Osteocyte (in vitro differentiated cells): ENCODE measurements at regions not wholly inside any gene's neighbourhood (a gene's known extent, or its start where the extent isn't known, plus 50 kb on each side); places are given as distances from the start of the nearest gene placed in this dataset.

Experiments
- DNase-seq: peaks from one replicate; pipeline ENCODE4 v3.0.0; 2021; ENCODE audit warnings: mixed read lengths; ENCODE audit not compliant: unreplicated experiment; ENCODE audit errors: extremely low spot score
- H3K27ac Mint-ChIP-seq: one replicate; pipeline ENCODE4 v1.8.0; 2021; ENCODE audit warnings: mild to moderate bottlenecking, mixed read lengths; ENCODE audit not compliant: unreplicated experiment
- H3K27me3 Mint-ChIP-seq: one replicate; pipeline ENCODE4 v1.8.0; 2021; ENCODE audit warnings: mixed read lengths; ENCODE audit not compliant: unreplicated experiment
- H3K36me3 Mint-ChIP-seq: one replicate; pipeline ENCODE4 v1.8.0; 2021; ENCODE audit warnings: mixed read lengths; ENCODE audit not compliant: unreplicated experiment
- H3K4me1 Mint-ChIP-seq: one replicate; pipeline ENCODE4 v1.8.0; 2021; ENCODE audit warnings: mixed read lengths; ENCODE audit not compliant: unreplicated experiment
- H3K4me3 Mint-ChIP-seq: one replicate; pipeline ENCODE4 v1.8.0; 2021; ENCODE audit warnings: mild to moderate bottlenecking, moderate library complexity, mixed read lengths; ENCODE audit not compliant: unreplicated experiment
- H3K9me3 Mint-ChIP-seq: one replicate; pipeline ENCODE4 v1.8.0; 2021; ENCODE audit warnings: mixed read lengths; ENCODE audit not compliant: unreplicated experiment
- CTCF ChIP-seq: fragments of 200-600 bp; sonication (generic); IDR thresholded peaks from 2 replicates; pipeline ENCODE4 v1.5.0; 2021; ENCODE audit warnings: antibody characterized with exemption, mild to moderate bottlenecking, moderate library complexity

- no peaks in the 10 kb centered on the region for H3K36me3 Mint-ChIP-seq
- peaks cover 8% of the 10 kb centered on the region for H3K4me1 Mint-ChIP-seq
- no peak overlapping the region for H3K4me3 Mint-ChIP-seq
- peaks cover 64% of the 10 kb centered on the region for H3K27me3 Mint-ChIP-seq
- no peak overlapping the region for H3K27ac Mint-ChIP-seq
- no peak for TF ChIP-seq CTCF
- H3K9me3 Mint-ChIP-seq = no peaks in the 10 kb centered on the region
- DNase-seq = no peak
Observed at GRCh38 chr3:193803288-193803687, 210.3 kb downstream of the OPA1 start.

DNA sequence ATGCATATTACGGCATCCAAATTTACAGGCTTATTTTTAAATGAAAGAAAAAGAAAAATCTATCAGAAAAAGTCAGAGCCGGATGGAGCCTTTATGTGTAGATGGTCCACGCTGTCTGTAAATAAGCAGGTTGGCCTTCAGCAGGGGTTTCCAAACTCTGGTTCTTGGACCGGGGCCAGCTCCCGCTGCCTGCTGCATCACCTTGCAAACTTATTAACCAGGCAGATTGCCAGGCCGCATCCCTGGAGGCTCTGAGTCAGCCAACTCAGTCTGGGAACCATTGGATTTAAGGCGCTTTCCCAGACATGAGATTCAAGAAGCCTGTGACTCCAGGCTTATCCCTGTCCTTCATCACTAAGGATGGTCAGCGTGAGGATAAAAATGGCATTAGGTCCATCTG lies 212.4 kb downstream of the OPA1 start:
- Mint-ChIP-seq H3K27me3 (peaks cover 66% of the 10 kb centered on the region), H3K4me1 (peaks cover 8% of the 10 kb centered on the region), H3K36me3 (no peaks in the 10 kb centered on the region), H3K9me3 (no peaks in the 10 kb centered on the region), H3K4me3 (no peak overlapping the region), H3K27ac (no peak overlapping the region)
- no peak for TF ChIP-seq CTCF
- DNase-seq = peak; percentile 90

DNA sequence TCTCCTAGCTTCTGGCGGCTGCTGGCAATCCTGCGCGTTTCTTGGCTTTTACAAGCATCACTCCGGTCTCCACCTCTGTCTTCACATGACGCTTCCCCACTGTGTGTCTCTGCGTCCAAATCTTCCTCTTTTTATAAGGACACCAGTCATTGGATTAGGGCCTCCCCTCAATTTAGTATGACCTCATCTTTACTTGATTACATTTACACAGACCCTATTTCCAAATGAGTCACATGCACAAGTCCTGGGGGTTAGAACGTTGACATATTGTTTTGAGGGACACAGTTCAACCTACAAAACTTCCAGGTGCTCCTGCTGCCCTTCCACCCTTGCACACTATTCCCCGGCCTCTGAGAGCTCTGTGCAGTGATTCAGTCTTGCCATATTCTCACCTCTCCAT lies 215.3 kb downstream of the OPA1 start:
- H3K4me1 Mint-ChIP-seq = peaks cover 8% of the 10 kb centered on the region
- H3K9me3 Mint-ChIP-seq = no peaks in the 10 kb centered on the region
- TF ChIP-seq CTCF = no peak
- peaks cover 75% of the 10 kb centered on the region for H3K27me3 Mint-ChIP-seq
- DNase-seq = no peak
- H3K36me3 Mint-ChIP-seq = no peaks in the 10 kb centered on the region
- H3K27ac Mint-ChIP-seq = no peak overlapping the region
- no peak overlapping the region for H3K4me3 Mint-ChIP-seq

GRCh38 chr3:193809106-193809505 lies 216.1 kb downstream of the OPA1 start:
- peaks cover 79% of the 10 kb centered on the region for H3K27me3 Mint-ChIP-seq
- no peaks in the 10 kb centered on the region for H3K36me3 Mint-ChIP-seq
- no peak overlapping the region for H3K4me3 Mint-ChIP-seq
- no peaks in the 10 kb centered on the region for H3K9me3 Mint-ChIP-seq
- no peak for DNase-seq
- no peak for TF ChIP-seq CTCF
- no peak overlapping the region for H3K27ac Mint-ChIP-seq
- peaks cover 8% of the 10 kb centered on the region for H3K4me1 Mint-ChIP-seq

DNA sequence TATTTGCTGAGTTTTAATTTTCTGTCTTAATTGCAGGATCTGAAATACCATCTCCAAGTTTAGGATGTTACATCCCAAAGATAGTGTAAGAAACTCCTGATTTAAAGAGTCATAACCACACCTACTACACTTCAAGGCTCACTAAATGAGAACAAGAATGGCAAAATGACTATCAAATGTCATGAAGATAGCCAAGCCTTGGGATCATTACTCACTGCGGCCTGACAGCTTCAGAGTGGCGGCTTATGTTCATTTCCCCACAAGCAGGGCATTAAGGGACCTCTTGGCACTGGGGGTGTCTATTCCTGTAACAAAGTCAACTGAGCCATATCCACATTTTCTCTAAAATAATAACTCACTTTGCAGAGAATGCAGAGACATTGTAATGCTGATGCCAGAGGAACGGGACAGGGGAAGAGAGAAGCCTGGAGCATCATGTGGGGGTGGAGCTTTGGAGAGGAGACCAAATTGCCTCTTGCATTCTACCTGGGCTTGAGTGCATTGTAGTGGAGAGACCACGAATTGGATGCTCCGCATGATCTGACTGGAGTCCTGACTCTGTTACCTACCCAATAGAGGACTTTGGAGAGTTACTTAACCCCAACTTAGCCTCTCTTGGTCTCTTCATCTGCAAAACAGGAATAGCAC lies 219.2 kb downstream of the OPA1 start:
- H3K4me1 Mint-ChIP-seq = peaks cover 8% of the 10 kb centered on the region
- no peak overlapping the region for H3K4me3 Mint-ChIP-seq
- H3K27ac Mint-ChIP-seq = no peak overlapping the region

More for the DNA sequence above, 219.2 kb downstream of the OPA1 start:
- H3K9me3 Mint-ChIP-seq = no peaks in the 10 kb centered on the region
- H3K27me3 Mint-ChIP-seq = peaks cover 77% of the 10 kb centered on the region
- DNase-seq = no peak
- no peak for TF ChIP-seq CTCF
- H3K36me3 Mint-ChIP-seq = no peaks in the 10 kb centered on the region
